ENCODE measurements at regions not wholly inside any gene's neighbourhood (a gene's known extent, or its start where the extent isn't known, plus 50 kb on each side); places are given as distances from the start of the nearest gene placed in this dataset.

DNA sequence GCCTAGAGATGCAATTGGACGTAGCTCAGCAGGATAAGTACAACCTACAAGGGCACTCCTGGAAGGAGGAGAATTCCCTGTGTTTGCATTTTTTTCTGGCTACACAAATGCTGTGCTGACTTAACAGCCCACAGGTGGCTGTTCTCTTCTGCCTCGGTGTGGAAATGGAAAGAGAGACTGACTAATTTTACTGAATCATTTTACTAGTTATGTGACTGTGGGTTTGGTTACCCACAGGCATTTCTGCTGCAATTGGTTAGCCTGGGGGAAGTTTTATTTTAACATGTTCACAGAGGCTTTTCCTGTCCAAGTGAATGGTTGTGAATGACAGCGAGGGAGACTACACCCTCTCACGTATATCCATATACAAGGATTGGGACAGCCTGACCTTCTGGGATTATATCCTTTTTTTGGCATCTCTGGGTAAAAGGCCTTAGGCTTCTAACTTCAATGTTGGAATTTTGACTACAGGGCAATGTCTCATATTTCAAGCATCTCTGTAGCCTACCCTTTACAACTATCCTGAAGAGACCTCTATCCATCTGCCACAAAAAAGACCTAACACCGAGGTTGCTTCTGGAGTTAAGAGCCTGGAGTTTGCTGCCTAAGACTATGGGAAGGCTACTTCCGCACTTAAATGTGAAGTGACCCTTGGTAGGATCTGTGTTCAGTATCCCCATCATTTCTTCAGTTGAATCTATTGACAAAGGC lies 67.2 kb upstream of the TP63 start:
- TF ChIP-seq, protein P1, sequence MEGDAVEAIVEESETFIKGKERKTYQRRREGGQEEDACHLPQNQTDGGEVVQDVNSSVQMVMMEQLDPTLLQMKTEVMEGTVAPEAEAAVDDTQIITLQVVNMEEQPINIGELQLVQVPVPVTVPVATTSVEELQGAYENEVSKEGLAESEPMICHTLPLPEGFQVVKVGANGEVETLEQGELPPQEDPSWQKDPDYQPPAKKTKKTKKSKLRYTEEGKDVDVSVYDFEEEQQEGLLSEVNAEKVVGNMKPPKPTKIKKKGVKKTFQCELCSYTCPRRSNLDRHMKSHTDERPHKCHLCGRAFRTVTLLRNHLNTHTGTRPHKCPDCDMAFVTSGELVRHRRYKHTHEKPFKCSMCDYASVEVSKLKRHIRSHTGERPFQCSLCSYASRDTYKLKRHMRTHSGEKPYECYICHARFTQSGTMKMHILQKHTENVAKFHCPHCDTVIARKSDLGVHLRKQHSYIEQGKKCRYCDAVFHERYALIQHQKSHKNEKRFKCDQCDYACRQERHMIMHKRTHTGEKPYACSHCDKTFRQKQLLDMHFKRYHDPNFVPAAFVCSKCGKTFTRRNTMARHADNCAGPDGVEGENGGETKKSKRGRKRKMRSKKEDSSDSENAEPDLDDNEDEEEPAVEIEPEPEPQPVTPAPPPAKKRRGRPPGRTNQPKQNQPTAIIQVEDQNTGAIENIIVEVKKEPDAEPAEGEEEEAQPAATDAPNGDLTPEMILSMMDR (IDR thresholded peaks at IDR 0.05), result no peak
- no peak for TF ChIP-seq POLR2A (IDR thresholded peaks at IDR 0.05)
